Upper lobe of right lung (tissue), 1 donor: ENCODE measurements at regions not wholly inside any gene's neighbourhood (a gene's known extent, or its start where the extent isn't known, plus 50 kb on each side); places are given as distances from the start of the nearest gene placed in this dataset.

Experiments used
- ATAC-seq: fragments of 200-7000 bp; cut with Tn5 transposase; one replicate; pipeline ENCODE4 v1.9.1; 2020; ENCODE audit warnings: mild to moderate bottlenecking, moderate library complexity
- DNase-seq: peaks from one replicate; pipeline ENCODE4 v3.0.0-alpha.2; 2020
- H3K27ac ChIP-seq: fragments of 200-600 bp; one replicate; pipeline ENCODE4 v1.8.0; 2022
- H3K27me3 ChIP-seq: fragments of 200-600 bp; one replicate; pipeline ENCODE4 v1.8.0; 2022; ENCODE audit warnings: mild to moderate bottlenecking
- H3K36me3 ChIP-seq: fragments of 200-600 bp; one replicate; pipeline ENCODE4 v1.8.0; 2022
- H3K4me1 ChIP-seq: fragments of 200-600 bp; one replicate; pipeline ENCODE4 v1.8.0; 2022
- H3K4me3 ChIP-seq: fragments of 200-600 bp; one replicate; pipeline ENCODE4 v1.8.0; 2022; ENCODE audit warnings: mild to moderate bottlenecking
- H3K9me3 ChIP-seq: fragments of 200-600 bp; one replicate; pipeline ENCODE4 v1.8.0; 2022
- intact Hi-C: fragments of 100-400 bp; cut with DNase I; formaldehyde crosslinking; loops from one replicate; pipeline ENCODE4 v1.11.0; 2022
- TF ChIP-seq, protein P1 (sequence below): fragments of 200-600 bp; IDR thresholded peaks from one replicate; pipeline ENCODE4 v1.8.0; 2022; ENCODE audit warnings: antibody characterized with exemption
- donor health status: DM: no; HTN: yes; CAD: no; lungs with severe emphysema.

DNA sequence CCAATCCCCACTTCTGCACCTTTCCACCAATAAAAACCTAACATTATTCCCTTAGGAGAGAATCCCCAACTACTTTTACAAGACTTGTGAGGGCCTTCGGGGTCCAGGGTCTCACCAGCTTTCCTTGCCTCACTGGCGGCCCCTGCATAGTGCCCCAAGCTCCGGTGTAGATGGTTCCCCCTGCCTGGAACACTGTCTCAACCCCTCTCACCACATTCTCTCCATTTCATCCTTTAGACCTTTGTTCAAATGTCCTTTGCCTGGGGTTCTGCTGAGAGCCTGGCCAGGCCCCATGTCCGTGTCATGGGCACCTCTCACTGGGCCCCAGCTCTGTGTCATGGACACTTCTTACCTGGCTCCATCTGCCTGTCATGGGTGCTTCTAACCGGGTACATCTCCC lies 64.5 kb upstream of the SORCS3 start:
- H3K4me1 ChIP-seq = peaks cover 3% of the 10 kb centered on the region
- no peaks in the 10 kb centered on the region for H3K9me3 ChIP-seq
- DNase-seq = no peak
- TF ChIP-seq, protein P1, sequence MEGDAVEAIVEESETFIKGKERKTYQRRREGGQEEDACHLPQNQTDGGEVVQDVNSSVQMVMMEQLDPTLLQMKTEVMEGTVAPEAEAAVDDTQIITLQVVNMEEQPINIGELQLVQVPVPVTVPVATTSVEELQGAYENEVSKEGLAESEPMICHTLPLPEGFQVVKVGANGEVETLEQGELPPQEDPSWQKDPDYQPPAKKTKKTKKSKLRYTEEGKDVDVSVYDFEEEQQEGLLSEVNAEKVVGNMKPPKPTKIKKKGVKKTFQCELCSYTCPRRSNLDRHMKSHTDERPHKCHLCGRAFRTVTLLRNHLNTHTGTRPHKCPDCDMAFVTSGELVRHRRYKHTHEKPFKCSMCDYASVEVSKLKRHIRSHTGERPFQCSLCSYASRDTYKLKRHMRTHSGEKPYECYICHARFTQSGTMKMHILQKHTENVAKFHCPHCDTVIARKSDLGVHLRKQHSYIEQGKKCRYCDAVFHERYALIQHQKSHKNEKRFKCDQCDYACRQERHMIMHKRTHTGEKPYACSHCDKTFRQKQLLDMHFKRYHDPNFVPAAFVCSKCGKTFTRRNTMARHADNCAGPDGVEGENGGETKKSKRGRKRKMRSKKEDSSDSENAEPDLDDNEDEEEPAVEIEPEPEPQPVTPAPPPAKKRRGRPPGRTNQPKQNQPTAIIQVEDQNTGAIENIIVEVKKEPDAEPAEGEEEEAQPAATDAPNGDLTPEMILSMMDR = no peak
- no peak overlapping the region for H3K27ac ChIP-seq
- intact Hi-C loops = no loop called here
- H3K4me3 ChIP-seq = no peak overlapping the region
- H3K27me3 ChIP-seq = peaks cover 12% of the 10 kb centered on the region
- H3K36me3 ChIP-seq = no peaks in the 10 kb centered on the region
- ATAC-seq = no peak

DNA sequence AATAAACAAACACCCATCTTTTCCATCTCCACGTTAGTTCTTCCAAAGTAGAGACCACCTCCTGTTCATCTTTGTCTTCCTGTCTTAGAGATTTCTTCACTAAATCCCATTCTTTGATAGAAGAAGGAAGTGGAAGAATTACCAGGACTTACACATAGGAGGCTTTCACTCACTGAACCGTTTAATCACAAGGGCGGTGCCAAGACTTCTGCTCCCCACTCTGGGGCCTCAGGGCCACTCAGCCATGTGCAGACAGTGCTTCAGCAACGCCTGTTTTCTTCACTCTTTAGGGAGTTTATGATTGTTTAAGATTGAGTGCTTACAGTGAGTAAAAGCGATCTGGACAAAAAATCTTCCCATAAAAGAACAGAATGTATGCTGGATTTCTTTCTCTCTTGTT lies 63.9 kb upstream of the SORCS3 start:
- H3K9me3 ChIP-seq = no peaks in the 10 kb centered on the region
- intact Hi-C loops = no loop called here
- DNase-seq = no peak
- peaks cover 13% of the 10 kb centered on the region for H3K27me3 ChIP-seq
- no peak overlapping the region for H3K27ac ChIP-seq
- no peak for ATAC-seq
- H3K4me3 ChIP-seq = no peak overlapping the region
- peaks cover 3% of the 10 kb centered on the region for H3K4me1 ChIP-seq
- TF ChIP-seq, protein P1 = no peak
- H3K36me3 ChIP-seq = no peaks in the 10 kb centered on the region

DNA sequence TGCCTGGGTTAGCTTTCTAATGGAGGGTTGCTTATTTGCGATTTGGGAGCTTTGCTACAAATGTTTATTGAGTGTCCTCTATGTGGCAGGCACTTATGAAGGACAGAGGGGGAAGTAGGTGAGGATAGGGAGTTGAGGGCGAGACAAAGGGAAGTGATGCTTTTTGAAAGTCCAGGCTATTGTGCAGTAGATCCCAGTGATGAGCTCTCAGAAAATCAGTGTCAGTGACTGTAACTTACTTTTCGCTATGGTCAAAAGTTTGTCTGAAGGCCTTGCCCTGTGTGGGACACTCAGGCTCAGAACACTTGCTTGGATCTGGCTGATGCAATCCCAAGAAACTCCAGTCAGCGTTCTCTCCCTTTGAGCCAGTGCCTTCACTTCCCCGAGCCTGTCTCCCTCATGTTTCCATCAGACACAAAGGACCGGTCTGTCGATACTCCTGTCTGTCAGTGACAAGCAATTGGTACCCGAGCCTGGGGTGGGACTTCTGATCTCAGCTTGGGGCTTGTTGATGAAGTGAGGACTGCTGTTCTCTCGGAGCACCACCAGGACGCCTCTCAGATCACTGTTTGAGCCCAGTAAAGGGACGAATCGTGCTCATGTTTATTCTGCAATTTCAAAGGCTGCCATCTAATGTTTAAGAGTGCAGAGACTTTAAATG lies 63.1 kb upstream of the SORCS3 start:
- Histone ChIP-seq H3K36me3 (no peaks in the 10 kb centered on the region), H3K4me3 (no peak overlapping the region), H3K9me3 (no peaks in the 10 kb centered on the region), H3K4me1 (peaks cover 3% of the 10 kb centered on the region), H3K27ac (no peak overlapping the region), H3K27me3 (peaks cover 16% of the 10 kb centered on the region)
- TF ChIP-seq, protein P1 = no peak
- intact Hi-C loops = no loop called here
- DNase-seq (no peak), ATAC-seq (no peak)

DNA sequence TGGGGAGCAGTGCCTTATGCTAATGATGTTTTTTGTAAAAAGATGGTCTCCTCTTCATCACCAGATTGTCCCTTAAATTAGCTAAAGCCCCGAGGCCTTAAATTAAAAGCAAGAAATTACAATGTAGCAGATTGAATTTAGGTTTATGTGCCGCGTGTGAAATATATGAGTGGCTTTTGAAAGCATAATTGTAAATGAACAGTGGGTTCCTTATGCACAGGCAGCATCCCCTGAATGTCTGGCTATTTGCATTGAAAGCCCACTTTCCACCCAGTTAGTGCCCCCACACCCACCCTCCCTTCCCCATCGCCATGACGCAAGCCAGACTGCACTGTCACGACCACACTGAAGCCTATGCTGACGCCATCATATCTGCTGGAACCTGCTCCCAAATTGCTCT lies 62.4 kb upstream of the SORCS3 start:
- ATAC-seq = no peak
- TF ChIP-seq, protein P1 = no peak
- no peaks in the 10 kb centered on the region for H3K9me3 ChIP-seq
- no peak overlapping the region for H3K27ac ChIP-seq
- no peak overlapping the region for H3K4me3 ChIP-seq
- intact Hi-C loops = no loop called here
- no peak for DNase-seq
- no peaks in the 10 kb centered on the region for H3K36me3 ChIP-seq
- H3K4me1 ChIP-seq = peaks cover 3% of the 10 kb centered on the region
- H3K27me3 ChIP-seq = peaks cover 16% of the 10 kb centered on the region

DNA sequence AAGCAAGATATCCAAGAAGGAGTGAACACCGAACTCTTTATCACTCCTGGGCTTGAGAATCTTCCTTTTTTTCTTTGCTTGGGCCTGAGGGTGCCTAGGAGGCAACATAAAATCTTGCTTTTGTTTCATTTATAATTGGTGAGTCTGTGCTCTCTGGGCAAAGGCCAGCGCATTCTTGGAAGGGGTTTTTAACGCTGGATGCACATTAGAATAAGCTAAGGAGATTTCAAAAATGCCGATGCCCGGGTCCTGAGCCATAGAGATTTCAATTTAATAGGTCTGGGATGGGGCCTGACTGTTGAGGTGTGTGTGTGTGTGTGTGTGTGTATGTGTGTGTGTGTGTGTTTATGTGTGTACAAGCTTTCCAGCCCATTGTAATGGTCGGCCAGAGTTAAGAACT lies 62.0 kb upstream of the SORCS3 start:
- Histone ChIP-seq H3K36me3 (no peaks in the 10 kb centered on the region), H3K4me1 (peaks cover 3% of the 10 kb centered on the region), H3K27me3 (peaks cover 16% of the 10 kb centered on the region), H3K9me3 (no peaks in the 10 kb centered on the region), H3K4me3 (no peak overlapping the region), H3K27ac (no peak overlapping the region)
- ATAC-seq (no peak), DNase-seq (no peak)
- TF ChIP-seq, protein P1 = no peak
- intact Hi-C loops = no loop called here

DNA sequence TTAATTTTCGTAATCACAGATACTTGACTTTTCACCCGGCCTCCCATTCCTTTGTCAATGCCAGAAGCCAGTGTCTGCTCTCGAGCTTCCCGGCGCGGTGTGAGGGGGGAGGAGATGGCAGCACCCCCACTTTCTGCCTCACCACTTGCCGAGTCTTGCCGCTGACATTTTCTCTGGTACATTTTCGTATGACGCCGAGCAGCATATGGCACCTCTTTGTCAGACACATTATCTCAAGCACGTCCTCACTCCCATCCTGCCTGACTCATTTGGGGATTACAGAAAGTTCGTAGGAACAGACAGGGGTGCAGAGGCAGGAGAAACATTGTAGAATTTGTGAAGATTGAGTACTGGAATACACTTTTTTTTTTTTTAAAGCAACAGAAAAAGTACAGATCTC lies 60.8 kb upstream of the SORCS3 start:
- TF ChIP-seq, protein P1 = no peak
- ATAC-seq (no peak), DNase-seq (no peak)
- Histone ChIP-seq H3K9me3 (no peaks in the 10 kb centered on the region), H3K4me1 (peaks cover 3% of the 10 kb centered on the region), H3K27ac (no peak overlapping the region), H3K27me3 (peaks cover 16% of the 10 kb centered on the region), H3K36me3 (no peaks in the 10 kb centered on the region), H3K4me3 (no peak overlapping the region)
- intact Hi-C loops = no loop called here
